ENCODE measurements at regions not wholly inside any gene's neighbourhood (a gene's known extent, or its start where the extent isn't known, plus 50 kb on each side); places are given as distances from the start of the nearest gene placed in this dataset.

DNA sequence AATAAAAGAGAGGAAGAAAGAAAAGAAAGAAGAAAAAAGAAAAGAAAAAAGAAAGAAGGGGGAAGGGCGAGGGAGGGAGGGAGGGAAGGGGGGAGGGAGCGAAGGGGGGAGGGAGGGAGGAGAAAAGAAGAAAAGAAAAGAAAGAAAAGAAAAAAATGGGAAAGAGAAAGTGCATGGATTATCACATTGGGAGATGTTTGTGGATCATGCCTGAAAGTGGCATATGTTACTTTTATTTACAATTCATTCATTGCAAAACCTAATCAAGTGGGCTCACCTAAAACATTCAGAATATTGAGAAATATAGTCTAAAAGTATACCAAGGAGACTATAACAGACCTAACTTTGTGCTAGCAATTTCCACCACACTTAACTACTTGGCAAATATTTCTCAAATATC lies 246.9 kb upstream of the SYT1 start:
- TF ChIP-seq EZH2 (IDR thresholded peaks at IDR 0.05; ENCODE audit: borderline replicate concordance) (no peak), CTCF (IDR thresholded peaks at IDR 0.05; ENCODE audit: poor library complexity) (no peak), EZH2phosphoT487 (IDR thresholded peaks at IDR 0.05; ENCODE audit: low read depth, severe bottlenecking, unreplicated experiment) (no peak)

All from hepatocyte (in vitro differentiated cells).